ENCODE measurements at regions not wholly inside any gene's neighbourhood (a gene's known extent, or its start where the extent isn't known, plus 50 kb on each side); places are given as distances from the start of the nearest gene placed in this dataset.

DNA sequence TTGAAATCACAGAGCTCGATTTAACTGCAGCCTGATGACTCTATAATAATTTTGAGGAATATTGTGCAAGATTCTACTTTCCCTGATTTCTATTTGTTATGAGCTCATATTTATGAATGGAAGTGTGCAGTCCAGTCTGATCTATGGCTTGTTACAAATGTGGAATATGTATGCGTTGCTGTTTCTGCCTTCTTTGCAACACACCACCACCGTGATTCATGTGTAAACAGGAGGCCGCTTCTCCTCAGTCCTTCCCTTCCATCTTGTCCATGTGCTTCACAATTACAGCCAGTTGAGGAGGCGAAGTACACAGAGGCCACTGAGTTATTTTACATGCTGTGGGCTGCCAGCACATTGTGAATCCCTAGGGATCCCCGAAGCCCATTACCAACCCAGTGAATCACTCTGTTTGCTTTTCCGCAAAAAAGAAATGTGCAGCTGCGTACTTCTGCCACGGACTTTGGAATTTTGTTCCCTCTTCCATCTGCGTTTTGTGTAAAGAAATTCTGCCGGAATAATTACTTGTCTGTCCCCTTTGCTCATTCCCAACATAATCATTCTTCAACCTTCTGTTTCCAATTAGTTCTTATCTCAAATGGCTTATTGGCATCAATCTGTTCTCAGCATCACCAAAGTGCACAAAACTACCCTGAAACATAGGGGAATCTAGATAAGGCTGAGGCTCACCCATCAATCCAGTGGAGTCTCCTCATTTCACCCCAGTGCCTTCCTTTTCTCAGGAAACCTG, 551.6 kb upstream of the CITED2 start:
- no peak for DNase-seq

DNA sequence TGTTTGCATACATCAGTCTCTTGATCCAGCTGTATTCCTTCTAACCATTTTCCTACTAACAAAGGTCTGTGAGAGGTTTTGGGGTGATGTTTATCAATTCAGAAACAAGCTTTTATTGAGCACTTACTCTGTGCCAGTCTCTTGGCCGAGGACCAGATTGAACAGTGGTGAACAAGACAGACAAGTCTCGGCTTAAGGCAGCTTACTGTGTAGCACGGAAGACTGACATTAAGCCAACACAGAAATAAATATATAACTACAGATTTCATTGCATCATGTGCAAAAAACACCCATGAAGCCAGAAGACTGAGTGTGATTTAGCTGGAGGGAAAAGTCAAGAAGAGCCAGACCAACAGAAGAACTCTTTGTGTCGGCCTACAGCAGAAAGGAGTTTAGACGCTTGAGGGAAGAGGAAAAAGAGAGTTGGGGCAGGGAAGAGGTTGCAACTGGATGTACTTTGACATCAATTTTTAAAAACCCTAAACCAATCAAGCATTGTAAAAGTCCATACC, 549.6 kb upstream of the CITED2 start:
- DNase-seq = no peak

DNA sequence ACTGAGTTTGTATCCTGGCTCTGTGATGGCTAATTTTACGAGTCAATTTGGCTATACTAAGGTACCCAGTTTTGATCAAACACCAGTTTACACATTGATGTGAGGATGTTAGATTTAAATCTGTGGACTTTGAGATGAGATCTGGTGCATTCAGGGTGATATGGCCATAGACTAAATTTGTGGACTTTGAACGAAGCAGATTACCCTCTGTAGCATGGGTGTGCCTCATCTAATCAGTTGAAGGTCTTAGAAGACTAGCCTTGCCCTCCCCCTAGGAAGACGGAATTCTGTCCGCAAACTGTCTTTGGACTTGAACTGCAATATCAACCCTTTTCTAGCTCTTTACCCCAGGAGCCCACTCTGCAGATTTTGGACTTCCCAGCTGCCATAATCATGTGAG, 547.8 kb upstream of the CITED2 start:
- no peak for DNase-seq

DNA sequence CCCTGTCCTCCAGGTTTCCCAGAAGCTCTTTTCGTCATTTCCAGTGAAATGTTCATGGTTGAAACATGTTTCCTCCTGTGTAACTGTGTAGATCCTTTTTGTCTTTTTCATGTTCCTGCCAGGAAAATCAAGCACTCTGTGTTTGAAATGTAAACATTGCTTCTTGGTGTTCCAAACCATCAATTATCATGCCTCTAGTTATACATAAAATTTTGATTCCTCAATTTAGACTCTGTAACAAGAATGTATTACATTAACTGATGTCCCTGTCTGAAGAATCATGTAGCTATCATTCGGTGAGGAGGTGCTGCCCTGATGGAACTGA, 546.3 kb upstream of the CITED2 start:
- DNase-seq = no peak

DNA sequence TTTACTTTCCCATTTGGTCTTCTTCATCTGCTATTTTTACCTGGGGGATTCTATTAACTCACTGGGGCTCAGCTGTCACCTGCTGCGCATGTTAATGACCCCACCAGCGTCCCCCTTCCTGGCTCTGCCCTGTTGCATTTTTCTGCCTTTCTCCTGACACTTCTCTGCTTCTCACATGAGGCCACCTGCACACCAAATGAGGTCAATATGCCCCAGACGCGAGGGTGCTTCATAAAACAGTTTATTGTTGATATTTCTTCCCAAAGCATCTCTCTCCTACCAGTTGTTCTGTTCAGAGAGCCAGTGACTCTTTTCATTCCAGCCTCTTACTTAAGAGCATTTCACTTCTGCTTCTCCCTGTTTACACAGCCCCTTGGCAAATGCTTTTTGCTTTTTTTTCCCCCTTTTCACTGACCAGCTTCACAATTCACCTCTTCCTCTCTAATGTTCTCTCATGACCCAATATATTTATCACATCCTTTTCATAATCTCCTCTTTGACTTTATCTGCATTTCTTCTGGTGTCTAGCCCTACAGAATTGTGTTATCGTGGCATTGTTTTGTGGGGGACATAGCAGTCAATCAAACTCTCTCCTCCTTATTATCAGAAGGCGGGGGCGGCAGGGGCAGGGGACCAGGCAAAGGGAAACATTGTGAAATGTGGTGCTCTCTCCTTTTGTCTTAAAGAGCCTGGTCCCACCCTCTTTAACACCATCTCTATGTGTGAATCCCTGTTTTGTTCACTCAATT, 545.8 kb upstream of the CITED2 start:
- DNase-seq = no peak

DNA sequence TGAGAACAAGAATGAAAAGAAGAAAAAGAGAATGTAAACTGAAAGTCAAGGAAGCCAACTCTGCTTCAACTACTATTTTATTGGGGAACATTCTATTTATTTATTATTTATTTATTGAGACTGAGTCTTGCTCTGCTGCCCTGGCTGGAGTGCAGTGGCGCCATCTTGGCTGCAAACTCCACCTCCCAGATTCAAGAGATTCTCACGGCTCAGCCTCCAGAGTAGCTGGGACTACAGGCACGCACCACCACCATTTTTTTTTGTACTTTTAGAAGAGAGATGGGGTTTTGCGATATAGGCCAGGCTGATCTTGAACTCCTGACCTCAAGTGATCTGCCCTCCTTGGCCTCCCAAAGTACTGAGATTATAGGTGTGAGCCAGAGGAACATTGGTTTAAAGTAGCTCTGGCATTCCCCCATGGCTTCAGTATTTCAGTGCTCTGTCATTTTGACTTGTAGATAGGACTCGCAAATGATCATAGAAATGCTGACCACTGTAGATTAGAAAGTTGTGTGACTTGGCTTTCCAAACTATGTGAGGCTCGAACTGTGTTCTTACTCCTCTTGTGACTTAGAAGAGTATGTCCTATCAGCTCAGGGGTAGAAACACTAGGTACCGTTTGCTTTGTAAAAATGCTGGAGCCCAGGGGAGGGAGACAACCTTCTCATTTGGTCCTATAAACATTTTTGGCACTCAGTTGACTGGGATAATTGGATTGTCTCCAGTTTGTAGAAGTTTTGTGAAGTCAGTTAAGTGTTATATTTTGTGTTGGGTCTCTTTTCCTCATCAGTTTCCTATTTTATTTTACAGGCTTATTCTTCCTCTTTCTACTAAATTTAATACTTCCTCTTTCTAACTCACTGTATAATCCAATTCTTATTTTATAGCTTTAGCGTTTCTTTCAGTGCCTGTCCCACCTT, 544.9 kb upstream of the CITED2 start:
- no peak for DNase-seq

DNA sequence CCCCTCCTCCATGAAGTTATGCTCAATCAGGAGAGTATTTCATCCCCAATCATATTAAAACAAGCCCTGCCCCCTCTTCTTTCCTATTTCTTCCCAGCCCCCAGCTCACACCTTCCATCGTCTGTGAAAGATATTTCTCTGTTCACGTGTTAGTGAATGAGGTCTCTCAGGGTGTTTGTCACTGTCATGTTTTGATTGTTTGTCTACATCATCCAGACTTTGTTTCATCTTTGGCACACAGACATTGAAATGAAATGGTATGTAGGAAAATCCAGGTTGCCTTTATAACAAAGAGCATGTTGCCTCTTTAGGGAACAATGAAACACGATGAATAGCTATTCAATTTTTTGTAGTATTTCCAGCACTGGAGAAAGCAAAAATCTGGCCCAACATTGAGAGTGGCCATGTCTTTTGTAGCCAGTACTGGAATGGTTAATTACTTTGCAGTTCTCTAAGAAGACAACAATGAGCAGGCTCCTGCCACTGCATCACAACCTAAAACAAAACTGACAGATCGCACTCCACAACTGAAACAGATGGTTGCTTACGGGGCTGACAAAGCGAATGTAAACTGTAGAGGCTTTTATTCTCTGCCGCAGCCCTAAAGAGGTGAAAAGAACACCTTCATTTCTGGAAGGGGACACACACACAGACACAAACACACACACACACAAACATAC, 543.6 kb upstream of the CITED2 start:
- DNase-seq = no peak

DNA sequence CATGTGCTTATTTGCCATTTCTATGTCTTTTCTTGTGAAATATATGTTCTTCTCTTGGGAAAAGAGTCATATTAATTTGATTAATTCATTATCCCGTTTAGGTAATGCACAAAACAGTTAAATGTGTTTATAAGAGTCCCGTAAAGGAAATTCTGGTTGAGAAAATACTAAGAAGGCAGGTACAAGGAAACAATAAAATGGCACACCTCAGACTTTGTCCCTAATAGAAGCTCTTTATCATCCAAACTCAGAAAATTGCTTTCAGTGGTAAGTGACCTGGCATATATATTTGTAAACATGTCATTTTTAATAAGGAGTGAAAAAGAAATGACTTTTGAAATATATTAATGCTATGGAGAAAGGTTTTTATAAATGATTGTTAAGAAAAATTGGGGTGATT, 540.5 kb upstream of the CITED2 start:
- DNase-seq = no peak

DNA sequence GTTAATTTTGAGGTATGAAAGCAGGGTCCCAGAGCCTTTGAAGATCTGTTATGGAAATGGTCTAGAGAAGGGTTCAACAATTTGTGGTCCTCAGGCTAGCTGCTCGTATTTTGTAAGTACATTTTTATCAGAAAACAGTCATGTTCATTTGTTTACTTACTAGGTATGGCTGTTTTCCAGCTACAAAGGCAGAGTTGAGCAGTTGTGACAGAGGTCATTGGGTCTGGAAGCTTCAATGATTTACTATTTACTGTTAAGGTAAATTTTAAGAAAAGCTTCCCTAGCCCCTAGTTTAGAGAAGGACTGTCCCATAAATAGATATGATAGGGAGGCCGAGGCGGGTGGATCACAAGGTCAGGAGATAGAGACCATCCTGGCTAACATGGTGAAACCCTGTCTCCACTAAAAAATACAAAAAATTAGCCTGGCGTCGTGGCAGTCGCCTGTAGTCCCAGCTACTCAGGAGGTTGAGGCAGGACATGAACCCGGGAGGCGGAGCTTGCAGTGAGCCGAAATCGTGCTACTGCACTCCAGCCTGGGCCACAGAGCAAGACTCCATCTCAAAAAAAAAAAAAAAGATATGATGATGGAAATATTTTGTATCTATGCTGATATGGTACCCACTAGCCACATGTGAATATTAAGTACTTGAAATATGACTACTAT, 538.4 kb upstream of the CITED2 start:
- DNase-seq = no peak

DNA sequence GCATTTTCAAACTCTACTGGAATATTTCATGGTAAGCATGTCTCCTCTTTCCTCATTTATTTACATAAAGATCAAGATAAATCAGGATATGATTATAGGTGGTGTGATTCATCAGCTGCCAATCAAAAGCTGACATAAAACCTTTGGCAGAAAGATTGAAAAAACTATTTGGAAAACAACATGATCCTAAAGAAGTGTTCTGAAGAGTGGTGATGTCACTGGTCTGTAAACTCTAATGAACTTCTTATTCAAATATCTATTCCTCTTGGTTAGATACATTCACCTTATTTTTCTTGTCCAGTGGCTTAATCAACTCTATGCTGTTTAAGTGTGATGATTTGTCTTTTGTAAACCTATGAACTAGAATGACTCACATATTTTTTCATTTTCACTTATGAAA, 535.5 kb upstream of the CITED2 start:
- no peak for DNase-seq

DNA sequence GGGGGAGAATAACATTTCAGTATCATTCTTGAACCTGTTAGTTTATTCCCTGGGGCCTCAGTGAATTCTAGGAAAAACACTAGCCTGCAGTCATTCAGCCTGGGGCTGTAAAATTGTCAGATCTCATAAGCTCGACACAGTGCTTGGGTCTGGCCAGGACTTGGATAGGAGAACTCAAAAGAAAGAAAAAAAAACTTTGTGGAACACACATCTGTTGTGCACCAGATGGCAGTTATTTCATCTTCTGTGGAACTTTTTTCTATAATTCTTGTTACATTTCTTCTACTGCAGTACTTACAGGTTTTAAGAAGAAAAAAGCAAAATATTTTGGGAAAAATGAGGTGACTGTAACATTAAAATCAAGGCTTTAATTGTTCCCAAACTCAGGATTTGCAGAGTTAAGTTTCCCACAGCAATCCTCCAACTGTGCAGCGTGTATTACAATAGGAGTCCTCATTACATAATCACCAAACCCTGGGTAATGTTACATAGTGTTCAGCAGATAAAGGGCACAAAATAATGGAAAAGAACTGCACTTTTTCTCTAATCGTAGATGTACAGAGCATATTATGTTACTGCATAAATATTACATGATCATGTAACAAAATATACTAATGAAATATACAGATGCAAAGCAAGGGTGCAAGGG, 531.1 kb upstream of the CITED2 start:
- no peak for DNase-seq

DNA sequence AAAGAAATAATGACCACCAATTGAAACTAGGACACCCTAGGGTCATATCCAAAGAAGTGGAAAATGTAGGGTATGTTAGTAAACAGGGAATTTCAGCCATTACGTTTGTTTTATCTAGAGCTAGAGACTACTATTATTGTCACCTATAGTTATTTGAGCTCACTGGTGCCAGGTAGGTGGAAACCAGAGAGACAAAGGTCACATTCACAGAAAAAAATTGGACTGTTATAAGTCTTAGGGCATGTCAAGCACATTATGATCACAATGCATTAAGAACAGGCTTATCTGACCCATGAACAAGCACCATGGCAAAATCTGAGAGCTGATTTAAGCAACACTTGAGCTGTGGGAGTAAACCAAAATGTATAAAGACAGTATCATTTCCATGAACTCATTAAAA, 530.1 kb upstream of the CITED2 start:
- DNase-seq = no peak

DNA sequence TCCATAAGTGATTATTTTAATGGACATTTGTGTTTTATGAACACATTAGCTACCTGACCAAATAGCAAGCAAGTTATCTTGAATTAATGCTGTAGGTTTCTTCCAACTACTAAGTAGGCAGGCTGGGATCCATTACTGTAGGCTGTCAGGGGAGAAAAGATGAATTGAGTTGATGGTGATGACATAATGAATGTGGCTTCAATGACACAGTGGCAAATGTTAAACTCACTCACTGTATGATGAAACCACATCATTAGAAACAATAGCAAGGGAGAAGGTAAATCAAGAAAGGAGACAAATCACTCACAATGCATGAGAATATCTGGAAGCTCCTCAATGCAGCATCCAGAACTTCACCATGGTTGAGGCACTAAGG, 529.7 kb upstream of the CITED2 start:
- DNase-seq = no peak

DNA sequence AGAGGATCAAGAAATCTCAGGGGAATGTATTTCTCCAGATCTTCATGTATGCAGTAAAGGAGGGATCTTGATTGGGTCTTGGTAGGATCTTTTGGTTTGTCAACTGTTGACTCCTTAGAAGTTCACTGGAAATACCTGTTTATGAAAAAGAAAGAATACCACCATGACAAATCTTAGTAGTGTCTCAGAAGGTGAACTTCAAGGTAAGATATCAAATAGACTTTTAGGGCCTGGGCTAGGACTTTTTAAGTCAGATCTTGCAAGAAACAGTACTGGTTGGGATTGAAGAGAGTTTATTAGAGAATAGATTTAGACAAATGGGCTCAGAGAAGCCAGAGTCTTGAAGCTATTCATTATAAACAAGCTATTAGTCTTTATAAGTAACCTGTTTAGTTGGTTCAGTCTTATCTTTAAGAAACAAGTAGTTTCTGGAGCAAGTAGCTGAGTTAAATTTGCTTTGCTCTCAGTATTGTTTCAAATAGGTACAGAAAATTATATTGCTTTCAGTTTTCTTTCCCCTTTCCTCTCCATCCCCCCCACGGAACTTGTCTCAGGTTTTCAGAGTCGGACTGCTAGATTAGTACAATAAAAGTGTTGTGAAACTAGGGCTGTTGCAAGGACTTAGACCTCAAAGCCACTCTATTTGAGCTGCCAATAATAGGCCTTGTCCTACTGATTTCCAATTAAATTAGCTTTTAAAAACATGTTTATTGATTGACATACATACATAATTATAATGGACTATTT, 529.1 kb upstream of the CITED2 start:
- DNase-seq = no peak

DNA sequence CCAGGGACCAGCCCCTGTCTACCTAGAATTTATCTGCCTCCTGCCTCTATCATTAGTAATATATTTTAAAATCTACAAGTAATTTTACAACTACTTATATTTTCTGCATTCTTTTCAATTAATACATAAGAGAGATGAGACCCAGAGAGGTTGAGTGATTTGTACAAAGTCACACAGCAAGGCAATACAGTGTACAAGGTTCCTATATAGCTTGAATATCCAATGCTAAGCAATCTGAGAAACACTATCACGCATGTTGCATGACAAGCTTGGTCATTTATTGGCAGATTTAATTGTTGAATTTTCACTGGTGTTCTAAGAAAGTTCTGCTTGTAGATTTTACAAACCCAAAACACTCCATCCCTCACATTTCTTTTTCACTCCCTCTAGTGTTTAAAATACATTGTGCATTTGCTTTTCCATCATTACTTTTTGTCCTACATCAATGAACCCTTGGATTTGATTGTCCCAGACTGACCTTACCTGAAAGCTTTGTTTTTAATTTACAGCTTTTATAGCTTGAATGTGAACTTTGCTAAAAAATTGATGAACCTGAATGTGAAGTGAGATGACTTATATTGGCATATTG, 520.9 kb upstream of the CITED2 start:
- DNase-seq = no peak

DNA sequence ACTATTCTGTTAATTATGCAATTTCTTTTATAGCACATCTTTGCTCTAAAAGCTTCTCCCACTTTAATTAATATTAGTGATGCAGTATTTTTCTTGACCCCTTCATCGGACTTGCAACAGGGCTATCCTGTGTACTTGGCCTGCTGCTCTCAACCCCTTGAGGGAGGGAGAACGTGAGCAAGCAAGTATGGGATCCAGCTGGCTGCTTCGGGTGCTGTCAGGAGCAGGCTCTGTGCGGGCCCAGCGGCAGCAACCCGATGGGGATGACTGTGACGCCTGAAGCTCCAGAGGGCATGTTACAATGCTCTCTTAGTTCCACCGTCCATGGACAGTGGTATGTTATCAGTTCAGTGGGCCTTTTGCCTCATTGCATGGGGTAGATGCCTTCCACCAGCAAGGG, 519.8 kb upstream of the CITED2 start:
- DNase-seq = no peak

DNA sequence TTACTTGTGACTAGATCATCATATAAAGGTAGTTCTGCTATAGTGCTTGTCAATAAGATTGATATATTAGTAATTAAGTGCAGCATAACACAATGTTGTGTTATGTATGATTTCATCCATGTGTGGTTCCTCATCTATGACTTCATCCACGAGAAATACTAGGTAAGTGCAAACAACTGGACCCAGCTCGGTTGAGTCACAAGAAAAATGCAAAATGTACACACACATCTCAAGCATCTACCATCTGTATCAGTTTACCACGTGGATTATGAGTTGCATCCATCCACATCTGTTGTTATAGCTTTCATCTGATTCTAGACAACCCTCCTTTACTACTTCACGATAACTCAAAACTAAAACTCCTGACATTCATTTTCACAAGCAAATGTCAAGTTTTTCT, 517.0 kb upstream of the CITED2 start:
- DNase-seq = no peak

DNA sequence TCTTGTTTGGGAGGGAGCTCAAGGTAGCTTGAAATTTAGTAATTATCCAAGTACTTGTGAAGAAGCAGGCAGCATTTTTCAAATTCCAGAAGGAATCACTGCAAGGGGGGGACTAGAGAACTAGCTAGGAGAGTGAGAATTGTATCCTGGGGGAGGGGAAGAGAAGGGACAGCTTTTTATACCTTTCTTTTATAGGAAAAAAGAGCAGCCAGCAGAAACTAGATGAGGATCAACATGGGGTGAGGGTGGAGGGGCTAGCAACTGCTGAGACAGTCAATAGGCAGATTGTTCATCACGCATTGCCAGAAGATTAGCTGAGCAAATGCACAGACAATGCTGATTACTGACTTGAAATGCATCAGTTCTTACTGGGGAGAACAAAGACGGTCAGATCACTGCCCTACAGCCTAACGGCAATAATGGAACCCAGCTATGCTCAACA, 514.3 kb upstream of the CITED2 start:
- no peak for DNase-seq

DNA sequence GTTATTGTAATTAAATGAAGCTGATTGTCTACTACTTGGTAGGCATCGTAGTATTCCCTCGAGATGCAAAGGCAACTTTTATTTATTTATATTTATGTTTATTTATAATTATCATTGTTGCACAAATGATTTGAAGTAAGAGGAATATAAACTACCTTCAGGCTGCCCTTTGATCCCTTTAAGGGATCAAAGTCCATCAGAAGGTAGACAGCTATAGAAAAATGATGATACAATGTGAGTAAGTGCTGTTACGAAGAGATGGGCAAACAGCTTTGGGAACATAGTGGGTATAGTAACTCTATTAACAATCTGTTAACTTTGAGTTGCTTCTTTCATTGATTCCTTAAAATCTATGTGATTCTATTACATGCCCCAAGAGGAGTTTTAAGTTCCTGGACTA, 512.8 kb upstream of the CITED2 start:
- no peak for DNase-seq

DNA sequence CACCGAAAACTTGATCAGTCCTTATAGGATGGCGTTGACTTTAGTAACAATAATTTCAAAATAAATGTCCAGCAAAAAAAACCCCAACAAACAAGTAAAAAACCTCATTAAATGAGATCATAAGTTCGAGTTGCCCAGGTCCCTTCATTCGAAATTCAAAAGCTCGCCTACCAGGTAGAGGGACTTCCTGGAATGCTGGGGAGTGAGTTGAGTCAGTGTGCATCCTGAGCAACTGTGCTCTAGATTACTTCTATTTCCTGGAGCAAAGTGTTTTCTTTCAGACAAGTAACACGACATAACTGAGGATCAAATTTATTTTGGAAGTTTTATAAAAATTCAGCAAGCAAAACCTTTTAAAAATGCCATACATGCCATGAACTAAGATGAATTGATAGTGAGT, 511.9 kb upstream of the CITED2 start:
- DNase-seq = no peak
